ENCODE measurements at regions not wholly inside any gene's neighbourhood (a gene's known extent, or its start where the extent isn't known, plus 50 kb on each side); places are given as distances from the start of the nearest gene placed in this dataset.

DNA sequence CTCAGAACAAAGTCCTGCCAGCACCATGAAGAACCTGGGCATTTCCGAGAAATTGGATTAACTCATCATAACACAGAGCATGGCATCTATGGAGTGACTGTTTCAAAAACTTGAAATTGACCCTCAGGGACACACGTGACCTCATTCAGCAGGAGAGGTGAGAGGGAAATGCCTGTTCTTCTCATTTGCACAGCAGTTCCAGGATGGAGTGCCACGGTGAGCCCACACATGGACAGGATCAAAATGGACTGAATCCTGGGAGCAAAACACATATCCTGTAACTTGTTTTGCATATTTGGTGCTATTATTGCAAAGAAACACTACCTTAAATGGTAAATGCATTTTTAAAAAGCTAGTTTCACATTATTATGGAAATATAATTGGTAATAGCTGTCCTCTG is 256.1 kb upstream of the IRX2 start:
- TF ChIP-seq, protein P1, sequence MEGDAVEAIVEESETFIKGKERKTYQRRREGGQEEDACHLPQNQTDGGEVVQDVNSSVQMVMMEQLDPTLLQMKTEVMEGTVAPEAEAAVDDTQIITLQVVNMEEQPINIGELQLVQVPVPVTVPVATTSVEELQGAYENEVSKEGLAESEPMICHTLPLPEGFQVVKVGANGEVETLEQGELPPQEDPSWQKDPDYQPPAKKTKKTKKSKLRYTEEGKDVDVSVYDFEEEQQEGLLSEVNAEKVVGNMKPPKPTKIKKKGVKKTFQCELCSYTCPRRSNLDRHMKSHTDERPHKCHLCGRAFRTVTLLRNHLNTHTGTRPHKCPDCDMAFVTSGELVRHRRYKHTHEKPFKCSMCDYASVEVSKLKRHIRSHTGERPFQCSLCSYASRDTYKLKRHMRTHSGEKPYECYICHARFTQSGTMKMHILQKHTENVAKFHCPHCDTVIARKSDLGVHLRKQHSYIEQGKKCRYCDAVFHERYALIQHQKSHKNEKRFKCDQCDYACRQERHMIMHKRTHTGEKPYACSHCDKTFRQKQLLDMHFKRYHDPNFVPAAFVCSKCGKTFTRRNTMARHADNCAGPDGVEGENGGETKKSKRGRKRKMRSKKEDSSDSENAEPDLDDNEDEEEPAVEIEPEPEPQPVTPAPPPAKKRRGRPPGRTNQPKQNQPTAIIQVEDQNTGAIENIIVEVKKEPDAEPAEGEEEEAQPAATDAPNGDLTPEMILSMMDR (IDR thresholded peaks at IDR 0.05; ENCODE audit: insufficient read depth, missing control alignments): no peak
- FAIRE-seq (no peak), DNase-seq (ENCODE audit: insufficient read length, low spot score) (no peak)

GRCh38 chr5:3006961-3007551 is 255.6 kb upstream of the IRX2 start:
- TF ChIP-seq, protein P1 (IDR thresholded peaks at IDR 0.05; ENCODE audit: insufficient read depth, missing control alignments): no peak
- FAIRE-seq (no peak), DNase-seq (ENCODE audit: insufficient read length, low spot score) (no peak)

- FAIRE-seq: no peak
- TF ChIP-seq, protein P1 (IDR thresholded peaks at IDR 0.05; ENCODE audit: insufficient read depth, missing control alignments): no peak
- no peak for DNase-seq (ENCODE audit: insufficient read length, low spot score)
Measured at GRCh38 chr5:3006526-3006925, 255.0 kb upstream of the IRX2 start.

DNA sequence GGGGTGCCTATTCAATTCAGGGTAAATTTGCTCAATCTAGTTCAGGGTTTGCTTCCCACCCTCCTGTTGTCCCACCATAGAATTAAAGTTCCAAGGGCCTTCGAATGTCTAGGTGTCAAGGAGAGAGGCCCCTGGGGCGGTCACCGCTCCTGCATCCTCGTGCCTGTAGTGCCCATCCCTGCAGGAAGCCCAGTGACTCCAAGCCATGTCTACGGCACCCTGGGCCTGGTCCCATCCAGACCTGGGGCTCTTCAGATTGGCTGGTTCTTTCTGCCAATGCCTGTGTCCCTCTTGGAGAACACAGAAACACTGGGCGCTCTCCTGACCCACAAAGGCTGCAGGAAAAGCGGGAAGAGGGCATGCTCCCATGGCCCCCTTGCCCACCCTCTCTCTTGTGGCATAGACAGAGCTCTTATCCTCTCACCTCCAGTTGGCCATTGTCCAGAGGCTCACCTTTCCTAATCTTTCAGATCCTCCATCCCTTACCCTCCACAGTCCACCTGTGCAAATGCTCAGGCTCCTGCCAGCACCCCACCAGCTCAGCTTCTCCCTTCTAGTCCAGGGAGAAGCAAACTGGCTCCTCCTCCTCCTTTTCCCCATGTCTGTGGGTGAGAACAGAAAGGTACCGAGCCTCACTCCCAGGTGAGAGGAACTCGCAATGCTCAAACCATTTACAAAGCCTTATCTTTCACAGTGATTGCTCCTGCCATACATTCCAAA is 253.0 kb upstream of the IRX2 start:
- no peak for DNase-seq (ENCODE audit: insufficient read length, low spot score)
- FAIRE-seq: no peak
- TF ChIP-seq, protein P1 (IDR thresholded peaks at IDR 0.05; ENCODE audit: insufficient read depth, missing control alignments): no peak

DNA sequence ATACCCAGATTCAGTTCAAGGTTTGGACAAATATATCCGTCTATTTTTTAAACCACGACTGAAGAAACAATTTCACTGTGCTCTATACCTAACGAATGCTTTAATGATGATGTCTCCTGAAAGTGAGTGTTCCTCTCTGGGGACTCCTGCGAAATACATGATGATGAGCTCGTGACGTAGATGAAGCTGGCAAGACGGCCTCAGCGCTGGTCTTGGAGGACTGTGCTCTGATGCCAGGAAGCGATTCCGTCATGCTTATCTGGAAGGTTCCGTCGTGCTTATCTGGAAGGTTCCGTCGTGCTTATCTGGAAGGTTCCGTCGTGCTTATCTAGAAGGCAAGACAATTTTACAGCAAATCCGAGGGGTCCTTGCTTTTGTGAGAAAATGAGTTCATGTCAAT is 250.8 kb upstream of the IRX2 start:
- no peak for FAIRE-seq
- no peak for DNase-seq (ENCODE audit: insufficient read length, low spot score)

GRCh38 chr5:3000631-3001030 is 249.2 kb upstream of the IRX2 start:
- FAIRE-seq (no peak), DNase-seq (ENCODE audit: insufficient read length, low spot score) (no peak)
- TF ChIP-seq, protein P1 (IDR thresholded peaks at IDR 0.05; ENCODE audit: insufficient read depth, missing control alignments): no peak

More for the DNA sequence above, 250.8 kb upstream of the IRX2 start:
- TF ChIP-seq, protein P1 (IDR thresholded peaks at IDR 0.05; ENCODE audit: insufficient read depth, missing control alignments): no peak

GRCh38 chr5:2999926-3000325 is 248.4 kb upstream of the IRX2 start:
- TF ChIP-seq, protein P1 (IDR thresholded peaks at IDR 0.05; ENCODE audit: insufficient read depth, missing control alignments): no peak
- no peak for DNase-seq (ENCODE audit: insufficient read length, low spot score)
- FAIRE-seq: no peak
